HepG2 (cell line): ENCODE measurements at regions not wholly inside any gene's neighbourhood (a gene's known extent, or its start where the extent isn't known, plus 50 kb on each side); places are given as distances from the start of the nearest gene placed in this dataset.

Source experiments
- ATAC-seq: fragments of 200-7000 bp; cut with Tn5 transposase; 3 replicates; pipeline ENCODE4 v1.9.1; 2020; ENCODE audit warnings: mild to moderate bottlenecking, moderate library complexity
- BruUV-seq: library from RNA; stranded (reverse); fragments of 400-500 nt; replicated peaks from 2 replicates; lab custom pipeline; 2021; lab: Mats Ljungman, UMichigan
- CTCF ChIA-PET: fragments of 300-600 bp; formaldehyde crosslinking; extraction: SDS; loops from one replicate; lab custom pipeline; 2021; ENCODE audit warnings: low total read pairs, inconsistent platforms, low intra/inter-chr PET ratio; lab: Yijun Ruan, JAX
- POLR2A ChIA-PET: fragments of 350-600 bp; sonication (Branson Sonifier 250); formaldehyde crosslinking; loops from one replicate; lab custom pipeline; 2020; ENCODE audit warnings: antibody characterized with exemption, inconsistent platforms; lab: Yijun Ruan, JAX
- DNase-seq: peaks from one replicate; pipeline ENCODE4 v3.0.0-alpha.2; 2015; ENCODE audit warnings: low spot score
- FAIRE-seq: peaks from 3 replicates; lab custom pipeline; 2011; peaks lifted over from hg19 to GRCh38; lab: Jason Lieb, UNC
- H2AFZ ChIP-seq: one replicate; pipeline ENCODE4 v1.6.1; 2011; ENCODE audit warnings: low read length, inconsistent platforms
- H3K27ac ChIP-seq: fragments of 300-600 bp; 3 replicates; pipeline ENCODE4 v1.8.0; 2011; ENCODE audit warnings: mixed run types, mild to moderate bottlenecking, mixed read lengths, low read length, inconsistent platforms; ENCODE audit not compliant: insufficient read depth; ENCODE audit errors: extremely low read length
- H3K27me3 ChIP-seq, 2 experiments: fragments of 200-600 bp in 1 of 2; 2 replicates in 1 of 2; 3 replicates in 1 of 2; pipeline versions ENCODE4 v1.6.0 to v1.8.0; 2011; ENCODE audit warnings: low read length in 2 of 2, mild to moderate bottlenecking in 2 of 2, moderate library complexity in 2 of 2, inconsistent platforms in 1 of 2; ENCODE audit not compliant: insufficient read depth in 2 of 2, control insufficient read depth in 1 of 2
- H3K36me3 ChIP-seq, 2 experiments: fragments of 200-600 bp in 1 of 2; replicated peaks in 1 of 2; 2 replicates in 1 of 2; 3 replicates in 1 of 2; pipeline versions ENCODE4 v1.5.1 to v1.8.0; 2011; ENCODE audit warnings: low read length in 2 of 2, inconsistent platforms in 1 of 2; ENCODE audit not compliant: insufficient read depth in 2 of 2, control insufficient read depth in 1 of 2
- H3K4me1 ChIP-seq: 2 replicates; pipeline ENCODE4 v1.5.1; 2012; ENCODE audit warnings: low read length, inconsistent platforms; ENCODE audit not compliant: insufficient read depth
- H3K4me2 ChIP-seq: 2 replicates; pipeline ENCODE4 v1.6.0; 2011; ENCODE audit warnings: low read depth, low read length, inconsistent platforms
- H3K4me3 ChIP-seq, 3 experiments: fragments of 200-600 bp in 1 of 3; sonication (generic), shearing (Covaris generic) in 1 of 3; replicated peaks in 1 of 3; 2 replicates each; pipeline ENCODE4 v1.5.1; 2011 to 2016; ENCODE audit warnings: low read length in 3 of 3, inconsistent platforms in 2 of 3, low read depth in 2 of 3, mild to moderate bottlenecking in 2 of 3, control low read depth in 1 of 3, mixed read lengths in 1 of 3; ENCODE audit not compliant: insufficient read depth in 1 of 3
- H3K79me2 ChIP-seq: one replicate; pipeline ENCODE4 v1.6.1; 2011; ENCODE audit warnings: low read length, inconsistent platforms; ENCODE audit not compliant: insufficient read depth
- H3K9ac ChIP-seq: 2 replicates; pipeline ENCODE4 v1.6.0; 2011; ENCODE audit warnings: mild to moderate bottlenecking, low read depth, low read length, inconsistent platforms; ENCODE audit not compliant: insufficient read depth
- H3K9me3 ChIP-seq: 2 replicates; pipeline ENCODE4 v1.5.1; 2012; ENCODE audit warnings: mild to moderate bottlenecking, low read length
- H4K20me1 ChIP-seq: 2 replicates; pipeline ENCODE4 v1.6.0; 2011; ENCODE audit warnings: inconsistent platforms, mild to moderate bottlenecking, low read length, moderate library complexity; ENCODE audit not compliant: insufficient read depth
- ARID3A ChIP-seq: IDR thresholded peaks from 2 replicates; pipeline ENCODE4 v1.6.1; 2012; ENCODE audit warnings: low read depth, low read length, improper control_type of control experiment
- CHD4 ChIP-seq: fragments of 200-600 bp; sonication (generic); IDR thresholded peaks from 2 replicates; pipeline ENCODE4 v1.7.0; 2017; ENCODE audit warnings: mild to moderate bottlenecking, low read length, borderline replicate concordance
- KLF6 ChIP-seq: IDR thresholded peaks from 2 replicates; pipeline ENCODE4 v1.8.0; 2016; ENCODE audit warnings: missing biosample characterization, missing genetic modification reagents
- LRRFIP1 ChIP-seq: sonication (generic); formaldehyde crosslinking; conservative IDR thresholded peaks from 2 replicates; pipeline ENCODE4 v1.4.0; 2020; ENCODE audit warnings: missing genetic modification reagents
- PAF1 ChIP-seq: IDR thresholded peaks from 2 replicates; pipeline ENCODE4 v1.6.1; 2016; ENCODE audit warnings: missing genetic modification reagents, missing compliant biosample characterization
- TGIF2 ChIP-seq: IDR thresholded peaks from 2 replicates; pipeline ENCODE4 v1.6.1; 2016; ENCODE audit warnings: control low read depth, missing compliant biosample characterization
- ZNF235 ChIP-seq: sonication (generic); formaldehyde crosslinking; IDR thresholded peaks from 2 replicates; pipeline ENCODE4 v1.8.1; 2023; ENCODE audit warnings: mild to moderate bottlenecking, missing genetic modification reagents, borderline replicate concordance
- ZNF687 ChIP-seq: sonication (generic); formaldehyde crosslinking; IDR thresholded peaks from 2 replicates; pipeline ENCODE4 v1.5.1; 2020; ENCODE audit warnings: mild to moderate bottlenecking, missing genetic modification reagents, moderate library complexity
- WGBS: methylation state at CpG from one replicate; pipeline ENCODE4 v1.1.6; 2017; ENCODE audit warnings: low lambda C conversion rate; 5-methylcytosine and 5-hydroxymethylcytosine counted together
- in situ Hi-C: cut with HindIII; loops from 2 replicates; pipeline ENCODE4 v1.10.0; 2017; ENCODE audit warnings: low pct_unique_long_range_greater_than_20kb; ENCODE audit not compliant: extremely low pct_ligation_motif_present
- intact Hi-C: fragments of 100-400 bp; cut with micrococcal nuclease; formaldehyde crosslinking; loops from one replicate; pipeline ENCODE4 v1.10.0; 2022; ENCODE audit not compliant: unreplicated experiment

GRCh38 chr18:56173542-56174220, 464.7 kb downstream of the TXNL1 start:
- H3K4me3 ChIP-seq = no peak overlapping the region

GRCh38 chr18:56172527-56172926, 465.9 kb downstream of the TXNL1 start:
- Histone ChIP-seq H3K4me2 (no peak overlapping the region), H3K27ac (no peak overlapping the region), H3K9me3 (peaks cover 76% of the 10 kb centered on the region), H3K27me3 (no peaks in the 10 kb centered on the region), H3K79me2 (no peaks in the 10 kb centered on the region), H3K4me3 (no peak overlapping the region), H3K36me3 (no peaks in the 10 kb centered on the region), H3K4me1 (no peaks in the 10 kb centered on the region), H2AFZ (no peak overlapping the region), H4K20me1 (no peaks in the 10 kb centered on the region), H3K9ac (no peak overlapping the region)
- in situ Hi-C loops = no loop called here
- POLR2A ChIA-PET = no interaction called here
- DNase-seq = no peak
- WGBS = 0% methylated on average over 2 of the region's 2 CpGs
- BruUV-seq = no TSS peak
- ATAC-seq = no peak
- intact Hi-C loops = no loop called here
- no peak for FAIRE-seq
- CTCF ChIA-PET = no interaction called here
- no peak for TF ChIP-seq CHD4
- TF ChIP-seq LRRFIP1 (CRISPR knock-in tag) = no peak
- no peak for TF ChIP-seq TGIF2 (CRISPR knock-in tag)
- TF ChIP-seq ZNF235 (CRISPR knock-in tag) = no peak
- TF ChIP-seq KLF6 (CRISPR knock-in tag) = no peak
- TF ChIP-seq ZNF687 (CRISPR knock-in tag) = no peak
- no peak for TF ChIP-seq PAF1

More at GRCh38 chr18:56173542-56174220, 464.7 kb downstream of the TXNL1 start:
- no peak for TF ChIP-seq ARID3A
- TF ChIP-seq, all 625 proteins: peak for 0
- intact Hi-C loops = no loop called here
- Histone ChIP-seq H3K4me1 (no peaks in the 10 kb centered on the region), H3K36me3 (no peaks in the 10 kb centered on the region), H3K27ac (no peak overlapping the region), H3K9ac (no peak overlapping the region), H3K9me3 (peaks cover 72% of the 10 kb centered on the region), H3K27me3 (no peaks in the 10 kb centered on the region), H3K79me2 (no peaks in the 10 kb centered on the region), H3K4me2 (no peak overlapping the region), H2AFZ (no peak overlapping the region), H4K20me1 (no peaks in the 10 kb centered on the region)
- ATAC-seq (no peak), DNase-seq (no peak), FAIRE-seq (no peak)
- CTCF ChIA-PET = no interaction called here
- POLR2A ChIA-PET = no interaction called here
- no TSS peak for BruUV-seq
- in situ Hi-C loops = no loop called here
